GM10248 (cell line): ENCODE measurements at regions not wholly inside any gene's neighbourhood (a gene's known extent, or its start where the extent isn't known, plus 50 kb on each side); places are given as distances from the start of the nearest gene placed in this dataset.
"Not testable (repeated sequence)": the region's sequence is repeated elsewhere in the genome, so short reads cannot be mapped to it uniquely, and the experiment has no call there.

ENCODE experiments used
- CTCF ChIA-PET: fragments of 300-600 bp; sonication (Branson Sonifier 250); formaldehyde crosslinking; extraction: SDS; loops from one replicate; lab custom pipeline; 2021; ENCODE audit warnings: antibody characterized with exemption; lab: Yijun Ruan, JAX
- POLR2A ChIA-PET: fragments of 350-650 bp; sonication (Branson Sonifier 250); formaldehyde crosslinking; extraction: SDS; loops from one replicate; lab custom pipeline; 2020; ENCODE audit warnings: antibody characterized with exemption; lab: Yijun Ruan, JAX
- DNase-seq: peaks from one replicate; pipeline ENCODE4 v3.0.0; 2012; ENCODE audit errors: extremely low spot score
- CTCF ChIP-seq: IDR thresholded peaks from 2 replicates; pipeline ENCODE4 v1.5.1; 2012; ENCODE audit warnings: mild to moderate bottlenecking, low read depth; ENCODE audit errors: extremely low read depth, missing control alignments, control extremely low read depth

GRCh38 chr13:38086721-38087120 lies 217.1 kb upstream of the TRPC4 start:
- no peak for TF ChIP-seq CTCF
- CTCF ChIA-PET: no interaction called here
- POLR2A ChIA-PET: no interaction called here
- no peak for DNase-seq

- no peak for TF ChIP-seq CTCF
- DNase-seq: no peak
- ChIA-PET POLR2A (no interaction called here), CTCF (interaction anchor here (1.1 kb wide), 1 partner anchor 10 kb away, joined by 3 read pairs; no protein-coding TSS in a partner anchor)
Observed at GRCh38 chr13:38086013-38086412, 216.4 kb upstream of the TRPC4 start.

GRCh38 chr13:38073931-38074330 lies 204.4 kb upstream of the TRPC4 start:
- CTCF ChIA-PET: no interaction called here

GRCh38 chr13:38072696-38073095 lies 203.1 kb upstream of the TRPC4 start:
- no peak for DNase-seq
- POLR2A ChIA-PET: no interaction called here

More at GRCh38 chr13:38073931-38074330, 204.4 kb upstream of the TRPC4 start:
- POLR2A ChIA-PET: no interaction called here
- TF ChIP-seq CTCF: no peak
- no peak for DNase-seq

GRCh38 chr13:38071340-38071739 lies 201.8 kb upstream of the TRPC4 start:
- CTCF ChIA-PET, DNase-seq, POLR2A ChIA-PET: not testable (repeated sequence)

More at GRCh38 chr13:38072696-38073095, 203.1 kb upstream of the TRPC4 start:
- TF ChIP-seq CTCF: no peak
- CTCF ChIA-PET: interaction anchor here (1.6 kb wide), 1 partner anchor 20 kb away, joined by 4 read pairs; no protein-coding TSS in a partner anchor

GRCh38 chr13:38053896-38054295 lies 184.3 kb upstream of the TRPC4 start:
- TF ChIP-seq CTCF: no peak
- DNase-seq: no peak
- ChIA-PET CTCF (interaction anchor here (1.2 kb wide), 1 partner anchor 11 kb away, joined by 3 read pairs; no protein-coding TSS in a partner anchor), POLR2A (no interaction called here)

GRCh38 chr13:38046049-38046376 lies 176.4 kb upstream of the TRPC4 start:
- CTCF ChIA-PET: no interaction called here
- DNase-seq: no peak
- no peak for TF ChIP-seq CTCF
- POLR2A ChIA-PET: no interaction called here
